ENCODE measurements at regions not wholly inside any gene's neighbourhood (a gene's known extent, or its start where the extent isn't known, plus 50 kb on each side); places are given as distances from the start of the nearest gene placed in this dataset.

DNA sequence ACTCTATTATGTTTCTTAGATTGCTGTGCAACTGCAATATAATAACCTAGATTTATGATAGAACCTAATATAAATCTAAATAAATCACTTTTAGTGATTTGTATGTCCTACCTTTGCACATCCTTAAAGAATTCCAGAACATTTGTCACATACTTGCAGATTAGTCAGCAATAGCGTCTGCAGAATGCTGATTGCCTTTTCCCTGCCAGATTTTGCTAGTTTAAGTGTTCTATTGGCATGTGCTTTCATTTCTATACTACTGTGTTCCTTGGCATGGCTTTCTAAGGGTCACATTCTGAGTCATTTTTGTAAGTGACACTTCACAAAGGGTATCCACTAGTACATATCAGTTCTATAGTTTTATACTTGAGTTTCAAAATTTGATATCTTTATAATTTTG, 303.1 kb upstream of the GIMD1 start:
- no peak overlapping the region for H3K4ac ChIP-seq (ENCODE audit: low read depth, low read length)
- H3K14ac ChIP-seq (ENCODE audit: insufficient read depth, low read length), result no peak overlapping the region
- H3K56ac ChIP-seq (ENCODE audit: insufficient read length, low read depth, low read length), result no peak overlapping the region
- H2BK12ac ChIP-seq (ENCODE audit: insufficient read length, low read depth, low read length), result no peak overlapping the region
- no peak overlapping the region for H3K23ac ChIP-seq (ENCODE audit: insufficient read length, low read depth, low read length)
- H3K4me1 ChIP-seq (ENCODE audit: insufficient read depth, low read length), result no peaks in the 10 kb centered on the region
- H2BK120ac ChIP-seq (ENCODE audit: low read depth, low read length, poor library complexity, severe bottlenecking), result no peak overlapping the region
- no peaks in the 10 kb centered on the region for H3K79me1 ChIP-seq (ENCODE audit: insufficient read depth, low read depth, low read length, poor library complexity, severe bottlenecking)
- Mint-ChIP-seq H3K27me3 (ENCODE audit: low read depth) (no peaks in the 10 kb centered on the region), H3K4me3 (no peak overlapping the region), H3K27ac (no peak overlapping the region), H3K9me3 (peaks cover 6 to 7% of the 10 kb centered on the region in 2 experiments; a peak in 4 of 5 replicates), H3K36me3 (ENCODE audit: insufficient read depth in 1 of 3, low read depth in 3 of 3) (no peaks in the 10 kb centered on the region), H3K4me1 (no peaks in the 10 kb centered on the region)
- H4K8ac ChIP-seq (replicated peaks; ENCODE audit: insufficient read length, low read depth, low read length), result no peak overlapping the region
- no peak overlapping the region for H3K9ac ChIP-seq (ENCODE audit: extremely low read depth, insufficient read length, low read length)
- H3K4me2 ChIP-seq (ENCODE audit: insufficient read depth, insufficient read length, low read length), result no peak overlapping the region
- TF ChIP-seq, protein P1, sequence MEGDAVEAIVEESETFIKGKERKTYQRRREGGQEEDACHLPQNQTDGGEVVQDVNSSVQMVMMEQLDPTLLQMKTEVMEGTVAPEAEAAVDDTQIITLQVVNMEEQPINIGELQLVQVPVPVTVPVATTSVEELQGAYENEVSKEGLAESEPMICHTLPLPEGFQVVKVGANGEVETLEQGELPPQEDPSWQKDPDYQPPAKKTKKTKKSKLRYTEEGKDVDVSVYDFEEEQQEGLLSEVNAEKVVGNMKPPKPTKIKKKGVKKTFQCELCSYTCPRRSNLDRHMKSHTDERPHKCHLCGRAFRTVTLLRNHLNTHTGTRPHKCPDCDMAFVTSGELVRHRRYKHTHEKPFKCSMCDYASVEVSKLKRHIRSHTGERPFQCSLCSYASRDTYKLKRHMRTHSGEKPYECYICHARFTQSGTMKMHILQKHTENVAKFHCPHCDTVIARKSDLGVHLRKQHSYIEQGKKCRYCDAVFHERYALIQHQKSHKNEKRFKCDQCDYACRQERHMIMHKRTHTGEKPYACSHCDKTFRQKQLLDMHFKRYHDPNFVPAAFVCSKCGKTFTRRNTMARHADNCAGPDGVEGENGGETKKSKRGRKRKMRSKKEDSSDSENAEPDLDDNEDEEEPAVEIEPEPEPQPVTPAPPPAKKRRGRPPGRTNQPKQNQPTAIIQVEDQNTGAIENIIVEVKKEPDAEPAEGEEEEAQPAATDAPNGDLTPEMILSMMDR (conservative IDR thresholded peaks at IDR 0.05), result no peak
- H3K79me2 ChIP-seq (ENCODE audit: insufficient read depth, low read length), result no peaks in the 10 kb centered on the region
- H4K5ac ChIP-seq (ENCODE audit: insufficient read length, low read depth, low read length), result no peak overlapping the region
- no peaks in the 10 kb centered on the region for H4K20me1 ChIP-seq (ENCODE audit: control insufficient read depth, insufficient read depth, insufficient read length)
- H3K23me2 ChIP-seq (ENCODE audit: insufficient read length, low read depth, low read length, poor library complexity, severe bottlenecking), result no peaks in the 10 kb centered on the region
- no peak overlapping the region for H2AK5ac ChIP-seq (ENCODE audit: insufficient read length, low read length)
- no peaks in the 10 kb centered on the region for H3K9me3 ChIP-seq (ENCODE audit: control insufficient read depth, low read depth, low read length)
- H3K27me3 ChIP-seq (ENCODE audit: insufficient read depth, low read length), result no peaks in the 10 kb centered on the region
- no peak overlapping the region for H2BK20ac ChIP-seq (ENCODE audit: low read depth, low read length, poor library complexity, severe bottlenecking)
- H3T11ph ChIP-seq (ENCODE audit: low read length), result no peak overlapping the region
- WGBS (ENCODE audit: extremely low coverage, insufficient read length, low lambda C conversion rate), result no CpG with 5 or more reads among the region's 1 CpG
- no peak overlapping the region for H3K27ac ChIP-seq (ENCODE audit: insufficient read length, low read depth, low read length)
- no peak overlapping the region for H4K91ac ChIP-seq (ENCODE audit: insufficient read length, low read depth, low read length)
- DNase-seq, result no peak
- H2AFZ ChIP-seq (ENCODE audit: low read length), result no peak overlapping the region
- H2BK5ac ChIP-seq (ENCODE audit: insufficient read length, low read length), result no peak overlapping the region
- no peak overlapping the region for H3K18ac ChIP-seq (ENCODE audit: insufficient read length, low read depth, low read length)
- no peak overlapping the region for H2BK15ac ChIP-seq (ENCODE audit: low read depth, low read length)

Data from H9 (cell line).